Esophagus squamous epithelium (tissue), 4 donors: ENCODE measurements at regions not wholly inside any gene's neighbourhood (a gene's known extent, or its start where the extent isn't known, plus 50 kb on each side); places are given as distances from the start of the nearest gene placed in this dataset.

ENCODE experiments used
- CTCF ChIP-seq, 6 experiments: fragments of 450-650 bp in 4 of 6; fragments of 200-600 bp in 2 of 6; sonication (generic) in 2 of 6; IDR thresholded peaks; one replicate each; pipeline ENCODE4 v1.5.1; 2016 to 2019; ENCODE audit warnings: antibody characterized with exemption in 6 of 6, mild to moderate bottlenecking in 4 of 6, moderate library complexity in 4 of 6
- POLR2A ChIP-seq, 4 donors: fragments of 450-650 bp; IDR thresholded peaks; one replicate each; pipeline ENCODE4 v1.6.1; 2017; ENCODE audit warnings: antibody characterized with exemption in 4 of 4, mild to moderate bottlenecking in 4 of 4, moderate library complexity in 3 of 4

GRCh38 chr7:13072014-13072413 is 384.6 kb downstream of the ARL4A start:
- TF ChIP-seq CTCF (IDR thresholded peaks at IDR 0.05) = no peak
- TF ChIP-seq POLR2A (IDR thresholded peaks at IDR 0.05) = no peak
